GM19463 (cell line): ENCODE measurements at regions not wholly inside any gene's neighbourhood (a gene's known extent, or its start where the extent isn't known, plus 50 kb on each side); places are given as distances from the start of the nearest gene placed in this dataset.

ENCODE experiments used
- ATAC-seq: cut with Tn5 transposase; IDR thresholded peaks from one replicate; pipeline ENCODE4 v1.9.1; 2021; ENCODE audit warnings: mild to moderate bottlenecking, moderate library complexity; ENCODE audit not compliant: unreplicated experiment

GRCh38 chr10:52864201-52865106 is 91.9 kb upstream of the MBL2 start:
- ATAC-seq = peak; percentile 84

GRCh38 chr10:52858722-52859121 is 86.1 kb upstream of the MBL2 start:
- ATAC-seq = no peak

GRCh38 chr10:52855546-52856325 is 83.2 kb upstream of the MBL2 start:
- no peak for ATAC-seq

- peak; percentile 93 for ATAC-seq
These were observed 81.1 kb upstream of the MBL2 start for GRCh38 chr10:52853704-52854103.

- ATAC-seq = no peak
These were observed 64.2 kb upstream of the MBL2 start for GRCh38 chr10:52836816-52837215.
